GM10266 (cell line): ENCODE measurements at regions not wholly inside any gene's neighbourhood (a gene's known extent, or its start where the extent isn't known, plus 50 kb on each side); places are given as distances from the start of the nearest gene placed in this dataset.
"Not testable (repeated sequence)": the region's sequence is repeated elsewhere in the genome, so short reads cannot be mapped to it uniquely, and the experiment has no call there.

ENCODE experiments used
- DNase-seq: peaks from one replicate; pipeline ENCODE4 v3.0.0; 2012; ENCODE audit errors: extremely low spot score
- TF ChIP-seq, protein P1 (sequence below): IDR thresholded peaks from 2 replicates; pipeline ENCODE4 v1.5.1; 2012; ENCODE audit warnings: mild to moderate bottlenecking, low read depth; ENCODE audit not compliant: control insufficient read depth, insufficient read depth; ENCODE audit errors: missing control alignments

DNA sequence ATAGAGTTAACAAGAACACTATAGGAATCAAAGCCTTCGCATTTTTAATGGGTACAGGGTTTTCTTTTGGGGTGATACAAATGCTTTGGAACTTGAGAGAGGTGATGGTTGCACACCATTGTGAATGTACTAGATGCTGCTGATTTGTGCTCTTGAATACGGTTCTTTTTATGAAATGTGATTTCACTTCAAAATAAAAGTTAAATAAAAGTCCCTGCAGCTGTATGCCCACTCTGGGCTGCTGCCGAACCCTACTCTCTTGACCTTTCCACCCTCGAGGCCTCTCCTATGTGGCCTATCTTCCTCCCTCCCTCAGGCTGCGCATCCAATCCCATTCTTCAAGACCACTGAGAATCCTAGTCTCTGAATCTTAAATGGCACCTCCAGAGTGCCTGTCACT lies 168.5 kb upstream of the AJAP1 start:
- TF ChIP-seq, protein P1, sequence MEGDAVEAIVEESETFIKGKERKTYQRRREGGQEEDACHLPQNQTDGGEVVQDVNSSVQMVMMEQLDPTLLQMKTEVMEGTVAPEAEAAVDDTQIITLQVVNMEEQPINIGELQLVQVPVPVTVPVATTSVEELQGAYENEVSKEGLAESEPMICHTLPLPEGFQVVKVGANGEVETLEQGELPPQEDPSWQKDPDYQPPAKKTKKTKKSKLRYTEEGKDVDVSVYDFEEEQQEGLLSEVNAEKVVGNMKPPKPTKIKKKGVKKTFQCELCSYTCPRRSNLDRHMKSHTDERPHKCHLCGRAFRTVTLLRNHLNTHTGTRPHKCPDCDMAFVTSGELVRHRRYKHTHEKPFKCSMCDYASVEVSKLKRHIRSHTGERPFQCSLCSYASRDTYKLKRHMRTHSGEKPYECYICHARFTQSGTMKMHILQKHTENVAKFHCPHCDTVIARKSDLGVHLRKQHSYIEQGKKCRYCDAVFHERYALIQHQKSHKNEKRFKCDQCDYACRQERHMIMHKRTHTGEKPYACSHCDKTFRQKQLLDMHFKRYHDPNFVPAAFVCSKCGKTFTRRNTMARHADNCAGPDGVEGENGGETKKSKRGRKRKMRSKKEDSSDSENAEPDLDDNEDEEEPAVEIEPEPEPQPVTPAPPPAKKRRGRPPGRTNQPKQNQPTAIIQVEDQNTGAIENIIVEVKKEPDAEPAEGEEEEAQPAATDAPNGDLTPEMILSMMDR, result no peak
- no peak for DNase-seq

DNA sequence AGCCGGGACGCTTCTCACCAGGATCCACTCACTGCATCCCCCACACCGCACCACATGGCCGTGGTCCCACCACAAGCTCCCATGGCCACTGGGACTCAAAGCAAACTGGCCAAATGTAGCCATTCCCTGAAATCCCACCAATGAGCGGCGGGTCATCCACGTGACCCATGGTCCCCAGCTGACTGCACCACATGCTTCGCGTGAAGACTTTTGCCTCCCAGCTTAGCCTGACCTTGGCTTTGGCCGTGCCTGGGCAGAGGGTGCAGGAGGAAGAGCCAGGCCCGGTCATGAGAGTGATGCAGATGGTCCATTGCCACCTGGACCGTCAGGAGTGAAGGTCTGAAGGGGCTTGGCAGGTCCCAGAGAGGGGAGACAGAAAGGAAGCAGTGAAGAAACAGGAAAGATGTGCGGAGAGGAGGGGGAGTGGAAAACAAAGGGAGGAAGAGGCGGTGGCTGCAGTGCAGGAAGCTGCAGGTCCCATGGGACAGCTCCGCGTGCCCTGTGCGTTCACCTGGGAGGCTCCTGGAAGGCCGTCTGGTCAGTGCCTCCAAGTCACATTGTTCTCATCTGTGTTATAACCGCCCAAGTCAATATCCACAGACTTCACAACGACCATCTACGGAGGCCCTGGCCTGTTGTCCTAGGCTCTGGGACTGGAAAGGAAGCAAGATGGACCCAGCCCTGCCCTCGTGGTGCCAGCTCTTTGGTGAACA lies 167.8 kb upstream of the AJAP1 start:
- TF ChIP-seq, protein P1, result no peak
- no peak for DNase-seq

DNA sequence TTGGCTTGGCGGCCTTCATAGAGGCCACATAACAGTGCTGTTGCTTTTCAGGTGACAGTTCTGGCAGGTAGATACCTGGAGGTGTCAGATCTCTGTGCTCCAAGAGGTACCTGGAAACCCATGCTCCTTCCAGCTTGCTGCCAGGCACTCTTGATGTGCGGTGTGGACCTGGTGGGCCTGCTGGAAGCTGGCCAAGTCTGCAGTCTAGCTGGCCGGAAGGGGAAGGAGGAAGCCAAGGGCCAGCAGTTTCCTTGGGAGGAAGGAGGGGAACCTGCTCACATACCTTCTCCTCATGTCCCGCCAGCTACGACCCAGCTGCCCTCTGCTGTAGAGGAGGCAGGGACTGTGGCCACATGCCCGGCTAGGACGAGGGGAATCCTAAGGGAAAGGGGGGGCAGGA lies 166.4 kb upstream of the AJAP1 start:
- no peak for DNase-seq
- TF ChIP-seq, protein P1, result no peak

DNA sequence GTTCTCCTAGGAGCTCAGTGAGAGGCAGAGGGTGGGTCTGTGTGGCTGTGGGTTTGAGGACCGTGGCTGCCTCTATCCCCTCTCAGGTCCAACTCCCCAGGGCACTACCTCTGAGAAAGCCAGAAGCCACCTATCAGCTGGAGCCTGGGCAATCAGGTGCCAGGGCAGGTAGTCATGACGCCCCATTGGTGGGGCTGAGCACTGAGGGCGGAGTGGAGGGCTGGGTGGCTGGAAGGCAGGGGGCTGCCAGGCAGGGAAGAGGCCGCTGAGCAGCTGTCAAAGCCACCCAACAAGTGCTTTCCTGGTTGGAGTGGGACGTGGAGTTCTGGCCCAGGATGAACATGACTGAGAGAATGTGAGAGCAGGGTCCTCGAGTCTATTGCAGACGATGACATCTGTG lies 164.9 kb upstream of the AJAP1 start:
- DNase-seq, result no peak
- TF ChIP-seq, protein P1, result no peak

DNA sequence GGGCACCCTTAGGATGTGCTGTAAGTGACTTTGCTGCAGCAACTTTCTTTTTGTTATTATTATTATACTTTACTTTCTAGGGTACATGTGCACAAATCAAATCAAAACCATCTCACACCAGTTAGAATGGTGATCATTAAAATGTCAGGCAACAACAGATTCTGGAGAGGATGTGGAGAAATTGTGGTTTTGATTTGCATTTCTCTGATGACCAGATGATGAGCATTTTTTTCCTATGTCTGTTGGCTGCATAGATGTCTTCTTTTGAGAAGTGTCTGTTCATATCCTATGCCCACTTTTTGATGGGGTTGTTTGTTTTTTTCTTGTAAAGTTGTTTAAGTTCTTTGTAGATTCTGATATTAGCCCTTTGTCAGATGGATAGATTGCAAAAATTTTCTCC lies 164.4 kb upstream of the AJAP1 start:
- DNase-seq, result not testable (repeated sequence)

DNA sequence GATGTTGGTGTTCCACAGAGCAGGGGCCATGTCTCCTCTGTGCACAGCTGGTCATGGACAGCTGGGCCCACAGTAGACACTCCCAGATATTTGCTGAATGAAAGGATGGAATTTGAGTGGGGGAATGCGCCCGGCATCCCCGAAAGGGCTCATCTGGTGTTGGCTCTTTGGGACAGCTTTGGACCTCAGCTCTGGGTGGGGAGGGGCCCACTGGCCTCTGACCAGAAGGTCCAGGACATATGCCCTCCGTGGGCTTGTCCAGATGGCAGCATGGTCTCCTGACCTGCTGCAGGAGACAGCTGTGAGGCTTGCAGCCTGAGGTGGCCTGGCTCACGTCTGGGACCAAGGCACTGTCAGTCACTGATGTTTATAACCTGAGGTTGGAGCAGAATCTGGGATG lies 160.4 kb upstream of the AJAP1 start:
- DNase-seq, result no peak
- TF ChIP-seq, protein P1, result no peak

DNA sequence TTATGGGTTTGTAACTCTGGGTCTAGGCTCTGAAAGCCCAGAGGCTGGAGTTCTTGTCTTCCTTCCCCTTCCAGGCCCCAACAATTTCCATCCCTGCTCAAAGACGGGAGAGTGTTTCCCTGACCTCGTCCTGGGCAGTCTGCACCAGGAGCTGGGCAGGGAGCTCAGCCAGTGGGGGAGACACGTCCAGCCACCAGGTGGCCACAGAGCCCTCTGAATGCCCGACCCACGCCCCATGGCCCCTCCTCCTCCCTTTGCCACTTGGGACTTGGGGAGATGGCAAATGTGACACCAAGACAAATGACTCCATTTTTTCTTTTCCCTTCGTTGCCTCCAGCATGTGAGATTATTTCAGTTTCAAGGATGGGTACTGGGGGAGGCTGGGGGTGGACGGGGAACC lies 159.9 kb upstream of the AJAP1 start:
- no peak for DNase-seq
- TF ChIP-seq, protein P1, result no peak

DNA sequence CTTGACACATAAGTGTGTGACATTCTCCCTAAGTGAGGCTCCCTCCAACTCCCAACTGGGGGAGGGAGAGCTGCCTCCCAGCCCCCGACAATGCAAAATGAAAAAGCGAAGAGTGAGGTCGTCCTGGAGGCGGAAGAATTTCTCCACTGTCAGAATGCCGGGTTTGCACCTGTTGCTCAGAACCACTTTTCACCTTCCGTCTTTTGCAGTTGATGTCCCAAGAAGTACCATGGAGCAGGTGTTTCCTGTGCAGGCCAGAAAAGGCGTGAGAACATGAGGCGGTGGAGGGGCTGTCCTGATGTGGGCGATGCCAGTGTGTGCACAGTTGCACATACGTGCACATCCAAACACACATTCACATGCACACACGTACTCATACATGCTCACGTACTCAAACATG lies 158.6 kb upstream of the AJAP1 start:
- TF ChIP-seq, protein P1, result no peak
- DNase-seq, result no peak
